Prostate gland (tissue), 2 donors: ENCODE measurements at regions not wholly inside any gene's neighbourhood (a gene's known extent, or its start where the extent isn't known, plus 50 kb on each side); places are given as distances from the start of the nearest gene placed in this dataset.

Experiments used
- DNase-seq: peaks from one replicate; pipeline ENCODE4 v3.0.0-alpha.2; 2019; ENCODE audit warnings: low spot score
- H3K27ac ChIP-seq, 2 donors: fragments of 200-600 bp; sonication (generic); 2 replicates each; pipeline ENCODE4 v1.5.1; 2017 to 2019
- H3K27me3 ChIP-seq: fragments of 200-600 bp; sonication (generic); replicated peaks from 2 replicates; pipeline ENCODE4 v1.5.1; 2019; ENCODE audit not compliant: insufficient read depth
- H3K36me3 ChIP-seq, 2 donors: fragments of 200-600 bp; sonication (generic); 1 replicate in 1 of 2; 2 replicates in 1 of 2; pipeline versions ENCODE4 v1.5.1 to v1.8.1; 2017 to 2019
- H3K4me1 ChIP-seq: fragments of 200-600 bp; sonication (generic); replicated peaks from 2 replicates; pipeline ENCODE4 v1.5.1; 2019
- H3K4me3 ChIP-seq, 2 donors: fragments of 200-600 bp; sonication (generic); 2 replicates each; pipeline ENCODE4 v1.5.1; 2017 to 2019
- H3K9me3 ChIP-seq: fragments of 200-600 bp; sonication (generic); 2 replicates; pipeline ENCODE4 v1.5.1; 2017
- POLR2A ChIP-seq: fragments of 450-650 bp; IDR thresholded peaks from one replicate; pipeline ENCODE4 v1.6.1; 2016; ENCODE audit warnings: antibody characterized with exemption, mild to moderate bottlenecking
- POLR2AphosphoS5 ChIP-seq: sonication (generic); formaldehyde crosslinking; IDR thresholded peaks from one replicate; pipeline ENCODE4 v1.6.1; 2017; ENCODE audit warnings: antibody characterized with exemption
- WGBS: methylation state at CpG from one replicate; pipeline ENCODE4 v1.1.5; 2018; 5-methylcytosine and 5-hydroxymethylcytosine counted together
- intact Hi-C: fragments of 100-400 bp; cut with DNase I; formaldehyde crosslinking; loops from one replicate; pipeline ENCODE4 v1.14.2; 2022
- TF ChIP-seq, protein P1 (sequence below), 4 experiments: fragments of 200-600 bp in 2 of 4; fragments of 450-650 bp in 2 of 4; sonication (generic) in 2 of 4; IDR thresholded peaks; 1 replicate in 3 of 4; 2 replicates in 1 of 4; pipeline ENCODE4 v1.5.1; 2016 to 2019; ENCODE audit warnings: antibody characterized with exemption in 4 of 4, mild to moderate bottlenecking in 2 of 4, moderate library complexity in 2 of 4

DNA sequence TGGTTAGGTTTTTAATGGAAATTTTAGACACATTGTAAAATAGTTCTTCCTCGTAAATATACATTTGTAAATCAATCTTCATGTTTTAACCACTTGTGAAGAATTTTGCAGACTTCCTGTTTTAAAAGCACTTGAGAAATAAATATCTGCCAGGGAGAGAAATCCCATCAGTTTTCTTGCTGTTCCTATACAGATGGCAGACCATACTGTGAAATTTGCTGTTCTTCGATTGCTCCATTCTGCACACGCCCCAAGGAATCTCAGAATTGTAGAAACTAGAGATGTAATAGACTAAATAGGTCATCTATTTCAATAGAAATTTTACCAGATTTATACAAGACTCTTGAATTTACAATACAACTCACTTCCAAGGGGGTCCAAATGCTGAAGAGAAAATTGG lies 75.8 kb upstream of the PIK3C3 start:
- H3K4me1 ChIP-seq = no peaks in the 10 kb centered on the region
- WGBS = 58% methylated on average over 3 of the region's 3 CpGs

DNA sequence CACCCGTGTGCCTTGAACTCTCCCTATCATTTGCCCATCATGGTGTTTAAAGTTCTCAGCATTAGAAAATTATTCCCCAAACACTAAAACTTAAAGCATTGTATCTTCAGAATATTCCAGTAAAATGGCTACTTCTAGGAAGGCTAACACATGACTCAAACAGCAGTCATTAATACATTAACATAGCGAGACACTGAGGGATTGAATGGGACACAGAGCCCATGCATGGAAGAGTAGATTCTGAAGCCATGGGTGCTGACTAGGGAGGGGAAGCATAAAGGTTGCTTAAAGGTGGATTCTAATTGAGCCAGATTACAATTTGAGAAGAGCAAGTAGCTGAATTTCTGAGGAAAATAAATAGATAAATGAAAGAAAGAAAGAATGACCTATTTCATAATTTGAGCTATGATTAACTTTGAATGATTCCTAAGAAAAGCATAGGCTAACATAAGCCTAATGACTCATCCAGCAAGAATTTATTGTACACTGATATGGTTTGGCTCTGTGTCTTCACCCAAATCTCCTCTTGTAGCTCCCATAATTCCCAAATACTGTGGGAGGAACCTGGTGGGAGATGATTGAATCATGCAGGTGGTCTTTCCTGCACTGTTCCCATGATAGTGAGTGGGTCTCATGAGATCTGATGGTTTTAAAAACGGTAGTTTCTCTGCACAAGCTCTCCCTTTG lies 79.8 kb upstream of the PIK3C3 start:
- Histone ChIP-seq H3K27me3 (no peaks in the 10 kb centered on the region), H3K27ac (no peak overlapping the region), H3K36me3 (no peaks in the 10 kb centered on the region), H3K9me3 (no peaks in the 10 kb centered on the region), H3K4me1 (no peaks in the 10 kb centered on the region), H3K4me3 (no peak overlapping the region)
- TF ChIP-seq POLR2AphosphoS5 (no peak), POLR2A (no peak)
- TF ChIP-seq, protein P1, sequence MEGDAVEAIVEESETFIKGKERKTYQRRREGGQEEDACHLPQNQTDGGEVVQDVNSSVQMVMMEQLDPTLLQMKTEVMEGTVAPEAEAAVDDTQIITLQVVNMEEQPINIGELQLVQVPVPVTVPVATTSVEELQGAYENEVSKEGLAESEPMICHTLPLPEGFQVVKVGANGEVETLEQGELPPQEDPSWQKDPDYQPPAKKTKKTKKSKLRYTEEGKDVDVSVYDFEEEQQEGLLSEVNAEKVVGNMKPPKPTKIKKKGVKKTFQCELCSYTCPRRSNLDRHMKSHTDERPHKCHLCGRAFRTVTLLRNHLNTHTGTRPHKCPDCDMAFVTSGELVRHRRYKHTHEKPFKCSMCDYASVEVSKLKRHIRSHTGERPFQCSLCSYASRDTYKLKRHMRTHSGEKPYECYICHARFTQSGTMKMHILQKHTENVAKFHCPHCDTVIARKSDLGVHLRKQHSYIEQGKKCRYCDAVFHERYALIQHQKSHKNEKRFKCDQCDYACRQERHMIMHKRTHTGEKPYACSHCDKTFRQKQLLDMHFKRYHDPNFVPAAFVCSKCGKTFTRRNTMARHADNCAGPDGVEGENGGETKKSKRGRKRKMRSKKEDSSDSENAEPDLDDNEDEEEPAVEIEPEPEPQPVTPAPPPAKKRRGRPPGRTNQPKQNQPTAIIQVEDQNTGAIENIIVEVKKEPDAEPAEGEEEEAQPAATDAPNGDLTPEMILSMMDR (IDR thresholded peaks at IDR 0.05) = no peak
- DNase-seq = no peak
- 81% methylated on average over 3 of the region's 3 CpGs for WGBS
- intact Hi-C loops = no loop called here

More for the DNA sequence above, 75.8 kb upstream of the PIK3C3 start:
- Histone ChIP-seq H3K27ac (no peak overlapping the region), H3K27me3 (no peaks in the 10 kb centered on the region), H3K9me3 (no peaks in the 10 kb centered on the region), H3K4me3 (no peak overlapping the region), H3K36me3 (no peaks in the 10 kb centered on the region)
- intact Hi-C loops = no loop called here
- DNase-seq = no peak
- TF ChIP-seq POLR2A = no peak

DNA sequence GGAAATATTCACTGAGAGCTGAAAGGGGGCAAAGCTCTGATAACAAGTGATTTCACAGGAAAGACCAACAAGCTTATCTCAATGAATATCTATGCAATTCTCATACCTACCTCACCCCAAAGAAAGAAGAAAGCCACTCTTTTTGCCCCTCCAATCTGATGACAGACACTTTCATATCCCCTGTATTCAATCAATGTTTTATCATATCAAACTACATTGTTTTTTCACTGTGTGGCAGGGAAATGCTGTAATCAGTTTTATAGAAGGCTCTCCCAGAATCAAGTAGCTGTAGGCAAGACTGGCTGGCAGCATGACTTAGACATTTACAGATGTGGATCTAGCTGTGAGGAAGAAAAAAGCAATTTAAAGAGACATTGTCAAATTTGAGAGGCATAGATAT lies 81.3 kb upstream of the PIK3C3 start:
- H3K27ac ChIP-seq = no peak overlapping the region
- H3K36me3 ChIP-seq = no peaks in the 10 kb centered on the region
- no peaks in the 10 kb centered on the region for H3K27me3 ChIP-seq
- DNase-seq = no peak
- TF ChIP-seq, protein P1 (IDR thresholded peaks at IDR 0.05) = no peak
- TF ChIP-seq POLR2AphosphoS5 (no peak), POLR2A (no peak)
- no peaks in the 10 kb centered on the region for H3K4me1 ChIP-seq
- intact Hi-C loops = no loop called here
- H3K9me3 ChIP-seq = no peaks in the 10 kb centered on the region
- no peak overlapping the region for H3K4me3 ChIP-seq

DNA sequence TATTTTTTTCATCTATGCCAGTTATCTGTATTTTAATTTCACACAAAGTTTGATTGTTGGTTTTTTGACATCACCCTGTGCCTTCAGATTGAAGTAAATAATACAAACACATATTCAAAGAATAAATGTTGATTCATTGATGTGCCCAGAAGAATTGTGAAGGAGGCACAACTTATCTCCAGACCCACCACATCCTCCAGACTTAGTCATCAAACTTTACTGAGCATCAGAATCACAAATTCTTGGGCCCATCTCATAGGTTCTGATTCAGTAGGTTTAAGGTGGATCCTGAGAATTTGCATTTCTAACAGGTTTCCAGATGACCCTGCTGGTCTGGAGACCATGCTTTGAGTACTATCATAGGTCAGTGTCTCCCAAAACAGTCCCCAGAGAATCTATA lies 82.8 kb upstream of the PIK3C3 start:
- TF ChIP-seq, protein P1 (IDR thresholded peaks at IDR 0.05) = no peak
- TF ChIP-seq POLR2AphosphoS5 (no peak), POLR2A (no peak)
- Histone ChIP-seq H3K27me3 (no peaks in the 10 kb centered on the region), H3K9me3 (no peaks in the 10 kb centered on the region), H3K36me3 (no peaks in the 10 kb centered on the region), H3K4me3 (no peak overlapping the region), H3K4me1 (no peaks in the 10 kb centered on the region), H3K27ac (no peak overlapping the region)
- DNase-seq = no peak
- intact Hi-C loops = no loop called here

DNA sequence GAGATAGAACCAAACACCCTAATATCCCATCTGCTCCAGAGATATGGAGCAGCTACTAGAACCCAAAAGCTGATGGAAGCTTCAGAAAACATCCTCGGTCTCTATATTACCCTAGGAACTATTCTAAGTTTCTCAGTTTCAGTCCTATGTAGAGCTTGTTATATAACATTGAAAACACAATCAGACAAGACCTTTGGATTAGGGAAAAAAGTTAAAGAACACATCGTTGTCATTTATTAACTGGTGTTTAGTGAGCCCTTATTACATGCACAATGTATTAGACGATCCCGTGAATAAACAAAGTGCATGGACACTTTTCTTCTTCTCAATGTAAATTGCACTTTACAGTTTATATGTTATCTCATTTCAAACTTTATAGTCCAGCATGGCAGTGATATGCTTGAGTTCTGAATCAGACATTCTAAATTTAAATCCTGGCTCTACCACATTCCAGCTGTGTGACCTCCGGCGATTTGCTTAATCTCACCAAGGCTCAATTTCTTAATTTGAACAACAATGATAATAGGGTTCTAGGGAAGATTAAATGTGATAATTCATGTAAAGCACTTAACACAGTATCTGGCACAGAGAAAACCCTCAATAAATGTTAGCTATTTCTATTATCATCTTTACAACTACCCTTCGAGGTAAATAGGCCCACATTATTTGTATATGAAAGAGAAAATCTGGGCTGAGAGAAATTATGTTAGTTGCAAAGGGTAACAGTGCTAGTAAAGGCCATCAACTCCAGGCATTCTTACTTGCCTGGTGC lies 83.6 kb upstream of the PIK3C3 start:
- no peaks in the 10 kb centered on the region for H3K9me3 ChIP-seq
- H3K27me3 ChIP-seq = no peaks in the 10 kb centered on the region
- WGBS = 62% methylated on average over 7 of the region's 7 CpGs
- H3K27ac ChIP-seq = no peak overlapping the region
- no peak overlapping the region for H3K4me3 ChIP-seq
- H3K36me3 ChIP-seq = no peaks in the 10 kb centered on the region
- intact Hi-C loops = no loop called here
- H3K4me1 ChIP-seq = no peaks in the 10 kb centered on the region
- DNase-seq = no peak
- TF ChIP-seq POLR2AphosphoS5 (no peak), POLR2A (no peak)
- TF ChIP-seq, protein P1 (IDR thresholded peaks at IDR 0.05) = no peak
